ENCODE measurements at regions not wholly inside any gene's neighbourhood (a gene's known extent, or its start where the extent isn't known, plus 50 kb on each side); places are given as distances from the start of the nearest gene placed in this dataset.

GRCh38 chr20:16173044-16173443 lies 400.2 kb downstream of the KIF16B start:
- DNase-seq = no peak

- no peak for DNase-seq
Measured at GRCh38 chr20:16171180-16171579, 402.1 kb downstream of the KIF16B start.

GRCh38 chr20:16170406-16170971 lies 402.8 kb downstream of the KIF16B start:
- DNase-seq = no peak

- no peak for DNase-seq
Measured at GRCh38 chr20:16167423-16168130, 405.7 kb downstream of the KIF16B start.

- DNase-seq = no peak
Measured at GRCh38 chr20:16166737-16167136, 406.5 kb downstream of the KIF16B start.

DNA sequence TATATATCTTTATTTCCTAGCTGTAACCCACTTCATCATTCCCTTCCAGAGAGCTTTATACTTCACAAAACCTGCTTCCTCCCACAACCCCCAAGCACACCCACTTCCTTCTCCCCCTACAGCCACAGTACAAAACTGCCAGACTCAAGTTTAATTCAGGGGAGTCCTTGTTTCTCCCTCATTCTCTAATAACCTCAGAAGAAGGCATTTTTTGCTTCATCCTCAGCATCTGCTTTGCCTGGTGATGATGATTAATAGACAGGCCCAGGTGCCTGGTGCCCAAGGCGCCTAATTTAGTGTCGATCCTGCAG lies 414.3 kb downstream of the KIF16B start:
- DNase-seq = no peak

GRCh38 chr20:16158090-16158975 lies 414.9 kb downstream of the KIF16B start:
- no peak for DNase-seq

DNA sequence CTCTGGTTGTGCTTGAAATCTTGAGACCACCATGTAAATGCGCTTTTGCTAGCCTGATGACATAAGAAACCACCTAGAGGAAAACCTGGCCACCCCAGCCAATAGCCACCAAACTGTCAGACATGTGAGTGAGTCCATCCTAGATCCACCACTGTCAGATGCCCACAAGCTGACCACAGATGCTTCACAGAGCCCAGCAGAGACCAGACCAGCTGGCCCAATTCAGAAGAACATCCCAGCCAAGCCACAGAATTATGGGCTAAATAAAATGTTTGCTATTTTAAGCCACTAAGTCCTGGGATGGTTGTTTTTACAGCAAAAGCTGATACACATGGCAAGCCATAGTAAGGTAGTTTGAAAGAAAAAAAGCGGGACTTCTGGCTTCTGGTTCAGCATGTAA lies 425.3 kb downstream of the KIF16B start:
- no peak for DNase-seq

DNA sequence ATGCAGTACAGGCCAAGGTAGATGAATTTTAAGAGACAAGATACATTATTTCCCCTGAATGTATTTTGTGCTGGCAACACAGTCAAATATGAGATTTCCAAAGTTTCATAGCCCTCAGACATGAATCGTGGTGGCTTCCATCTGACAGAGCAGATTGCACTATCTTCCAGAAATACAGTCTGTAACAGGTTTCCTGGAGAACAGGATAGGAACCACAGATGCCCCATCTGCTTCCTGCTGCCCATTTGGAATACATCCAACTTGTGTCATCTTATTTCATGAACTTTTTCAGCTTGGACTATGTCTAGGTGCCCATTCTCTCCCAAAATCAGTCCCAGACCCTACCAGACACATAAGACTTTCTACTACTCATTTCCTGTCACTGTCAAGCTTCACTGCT lies 426.0 kb downstream of the KIF16B start:
- no peak for DNase-seq

DNA sequence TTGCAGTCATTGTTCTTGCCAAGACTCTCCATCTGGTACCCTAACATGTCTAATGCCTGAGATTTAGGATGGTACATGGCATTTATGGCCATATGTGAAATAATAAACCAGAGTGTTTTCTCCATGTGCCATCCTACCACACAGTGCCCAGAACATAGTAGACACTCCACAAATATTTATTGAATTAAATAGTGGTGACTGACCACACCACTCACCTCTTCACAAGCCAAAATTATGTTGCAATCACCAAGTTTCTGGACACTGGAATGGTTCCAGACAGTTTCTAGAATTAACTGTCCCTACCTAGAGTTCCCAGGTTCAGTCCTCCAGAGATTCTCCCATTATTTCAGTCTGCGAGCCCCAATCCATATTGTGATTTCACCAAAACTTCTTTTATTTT lies 427.3 kb downstream of the KIF16B start:
- no peak for DNase-seq

- DNase-seq = no peak
Measured at GRCh38 chr20:16143596-16143995, 429.7 kb downstream of the KIF16B start.

DNA sequence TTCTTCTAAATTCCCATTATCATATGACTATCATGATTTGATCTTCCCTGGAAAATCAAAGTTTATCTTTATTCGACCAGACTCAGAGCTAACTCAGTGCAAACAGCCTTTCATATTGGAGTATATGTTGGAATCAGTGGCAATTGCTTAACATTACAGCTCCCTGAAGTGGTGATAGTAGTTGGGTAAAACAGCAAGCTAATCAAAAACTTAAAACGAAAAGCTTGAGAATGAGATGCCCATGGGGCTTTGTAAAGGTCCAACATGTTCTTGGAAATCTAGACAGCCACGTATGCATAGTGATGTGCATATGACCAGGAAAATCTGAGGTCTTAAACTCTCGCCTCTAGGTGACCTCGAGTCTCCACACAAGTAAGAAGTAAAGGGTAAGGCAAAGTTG lies 437.6 kb downstream of the KIF16B start:
- DNase-seq = no peak

- DNase-seq = no peak
Measured at GRCh38 chr20:16132036-16132798, 441.0 kb downstream of the KIF16B start.

DNA sequence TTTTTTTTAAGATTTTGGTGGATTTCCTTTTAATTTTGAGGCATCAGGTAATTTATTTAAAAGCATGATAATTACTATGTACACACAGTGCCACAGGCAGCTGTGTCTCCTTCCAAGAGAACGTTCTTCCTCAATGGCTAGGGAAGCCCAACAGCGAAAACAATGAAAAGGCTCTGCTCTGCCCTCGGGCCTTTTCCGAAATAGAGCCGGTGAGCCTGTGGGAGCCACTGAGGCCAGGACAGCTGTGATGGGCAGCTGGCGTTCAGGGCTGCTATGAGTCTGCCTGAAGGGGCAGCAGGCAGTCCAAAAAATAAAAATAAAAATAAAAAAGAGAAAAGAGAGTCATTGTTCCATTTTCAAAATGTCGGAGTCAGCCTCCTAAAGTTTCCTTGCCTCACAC lies 443.8 kb downstream of the KIF16B start:
- no peak for DNase-seq

GRCh38 chr20:16128538-16129106 lies 444.6 kb downstream of the KIF16B start:
- no peak for DNase-seq

- no peak for DNase-seq
Measured at GRCh38 chr20:16125816-16126215, 447.4 kb downstream of the KIF16B start.

DNA sequence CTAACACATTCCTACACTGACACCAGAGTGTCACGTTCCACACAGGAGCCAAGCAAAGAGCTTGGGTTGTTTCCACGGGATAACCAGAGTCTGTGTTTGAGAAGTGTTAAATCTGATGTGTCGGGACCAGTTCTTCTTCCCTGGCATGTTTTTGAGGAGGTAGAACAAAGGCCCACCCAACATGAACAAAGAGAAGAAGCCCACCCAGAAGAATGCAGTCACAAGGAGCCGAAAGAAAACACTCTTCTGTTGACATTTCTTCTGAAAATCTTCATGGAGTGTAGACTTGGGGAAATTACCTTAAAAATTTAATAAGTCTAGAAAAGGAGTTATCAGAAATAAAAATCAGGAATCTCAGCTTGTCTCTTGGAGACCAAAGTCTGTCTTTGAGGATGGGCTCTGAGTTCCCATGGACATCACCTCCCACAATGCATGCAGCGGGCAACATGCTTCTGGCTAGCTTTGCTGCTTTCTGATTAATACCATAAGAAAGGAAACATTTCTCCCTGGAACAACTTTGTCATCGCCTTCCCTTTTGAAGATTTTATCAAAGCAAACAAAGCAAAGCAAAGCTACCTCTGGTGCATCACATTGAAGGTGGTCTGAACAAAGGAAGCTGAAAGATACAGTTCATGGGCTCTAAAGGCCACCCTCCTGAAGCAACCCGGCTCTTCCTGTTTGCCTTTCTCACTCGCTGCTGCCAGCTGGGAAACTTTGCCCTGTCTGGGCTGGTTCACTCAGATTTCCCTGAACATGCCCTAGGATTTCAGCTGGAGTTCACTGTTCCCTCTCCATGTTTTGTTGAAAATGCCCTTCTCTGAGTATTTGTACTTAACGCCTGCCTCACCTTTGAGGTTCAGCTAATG lies 448.1 kb downstream of the KIF16B start:
- DNase-seq = no peak

- DNase-seq = no peak
Measured at GRCh38 chr20:16124491-16124890, 448.8 kb downstream of the KIF16B start.

GRCh38 chr20:16123623-16124022 lies 449.6 kb downstream of the KIF16B start:
- no peak for DNase-seq

- no peak for DNase-seq
Measured at GRCh38 chr20:16119909-16120308, 453.3 kb downstream of the KIF16B start.

GRCh38 chr20:16115911-16116552 lies 457.2 kb downstream of the KIF16B start:
- DNase-seq = no peak

DNA sequence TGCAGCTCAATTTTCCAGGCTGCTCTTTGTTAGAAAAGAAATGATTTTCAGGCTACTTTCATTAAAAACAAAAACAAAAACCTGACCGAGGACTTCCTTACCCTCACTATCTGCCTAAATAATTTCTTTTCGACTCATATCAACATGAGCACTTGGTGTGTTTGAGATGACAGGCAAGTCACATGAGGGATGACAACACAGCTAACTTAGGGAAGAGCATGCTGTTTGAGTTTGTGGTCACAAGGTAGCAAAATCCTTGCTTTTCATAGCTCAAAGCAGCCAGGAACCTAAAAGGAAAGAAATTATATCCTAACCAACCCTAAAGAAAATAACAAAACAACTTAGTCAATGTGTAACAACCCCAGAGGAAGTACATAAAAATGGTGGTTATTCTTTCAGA lies 459.5 kb downstream of the KIF16B start:
- DNase-seq = no peak

Data from NCI-H187 treated with DMSO at 0.1 percent for 48 hours (cell line).